ENCODE measurements at regions not wholly inside any gene's neighbourhood (a gene's known extent, or its start where the extent isn't known, plus 50 kb on each side); places are given as distances from the start of the nearest gene placed in this dataset.

DNA sequence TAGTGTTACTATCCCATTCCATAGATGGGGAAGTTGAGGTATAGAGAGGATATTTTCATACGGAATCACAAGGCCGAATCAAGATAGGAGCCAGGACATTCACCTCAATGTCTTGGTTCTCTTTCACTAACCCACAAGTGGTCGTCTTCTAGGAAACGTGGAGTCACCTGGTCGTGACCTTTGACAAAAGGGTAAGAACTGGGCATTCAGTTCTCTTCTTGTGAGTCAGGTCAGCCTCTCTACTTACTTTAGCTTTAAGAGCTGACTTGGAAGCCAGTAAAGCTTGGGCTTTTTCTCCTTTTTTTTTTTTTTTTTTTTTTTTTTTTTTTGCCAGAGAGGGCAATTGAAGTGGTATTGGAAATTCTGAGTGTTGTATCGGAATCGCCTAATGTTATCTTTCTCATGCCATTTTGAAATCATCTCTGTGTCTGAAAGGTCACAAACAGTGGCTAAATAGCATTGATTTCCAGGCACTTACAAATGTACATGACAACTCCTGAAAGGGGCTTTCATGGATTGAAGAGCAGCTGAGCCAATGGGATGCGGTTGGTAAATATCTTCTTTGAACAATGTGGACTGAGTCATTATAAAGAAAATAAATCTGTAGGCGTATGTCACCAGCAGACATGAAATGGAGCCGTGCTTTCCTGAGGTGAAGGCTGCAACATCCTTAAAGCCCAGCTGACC, 356.9 kb downstream of the KIF16B start:
- TF ChIP-seq, protein P1, sequence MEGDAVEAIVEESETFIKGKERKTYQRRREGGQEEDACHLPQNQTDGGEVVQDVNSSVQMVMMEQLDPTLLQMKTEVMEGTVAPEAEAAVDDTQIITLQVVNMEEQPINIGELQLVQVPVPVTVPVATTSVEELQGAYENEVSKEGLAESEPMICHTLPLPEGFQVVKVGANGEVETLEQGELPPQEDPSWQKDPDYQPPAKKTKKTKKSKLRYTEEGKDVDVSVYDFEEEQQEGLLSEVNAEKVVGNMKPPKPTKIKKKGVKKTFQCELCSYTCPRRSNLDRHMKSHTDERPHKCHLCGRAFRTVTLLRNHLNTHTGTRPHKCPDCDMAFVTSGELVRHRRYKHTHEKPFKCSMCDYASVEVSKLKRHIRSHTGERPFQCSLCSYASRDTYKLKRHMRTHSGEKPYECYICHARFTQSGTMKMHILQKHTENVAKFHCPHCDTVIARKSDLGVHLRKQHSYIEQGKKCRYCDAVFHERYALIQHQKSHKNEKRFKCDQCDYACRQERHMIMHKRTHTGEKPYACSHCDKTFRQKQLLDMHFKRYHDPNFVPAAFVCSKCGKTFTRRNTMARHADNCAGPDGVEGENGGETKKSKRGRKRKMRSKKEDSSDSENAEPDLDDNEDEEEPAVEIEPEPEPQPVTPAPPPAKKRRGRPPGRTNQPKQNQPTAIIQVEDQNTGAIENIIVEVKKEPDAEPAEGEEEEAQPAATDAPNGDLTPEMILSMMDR (IDR thresholded peaks at IDR 0.05): no peak
- TF ChIP-seq POLR2A (IDR thresholded peaks at IDR 0.05) (no peak), POLR2AphosphoS5 (IDR thresholded peaks at IDR 0.05) (no peak), EP300 (IDR thresholded peaks at IDR 0.05) (no peak)
